ENCODE measurements at regions not wholly inside any gene's neighbourhood (a gene's known extent, or its start where the extent isn't known, plus 50 kb on each side); places are given as distances from the start of the nearest gene placed in this dataset.

GRCh38 chr2:120867290-120868241 lies 131.9 kb downstream of the GLI2 start:
- DNase-seq: no peak

GRCh38 chr2:120868366-120868765 lies 132.7 kb downstream of the GLI2 start:
- no peak for DNase-seq

GRCh38 chr2:120869036-120869729 lies 133.5 kb downstream of the GLI2 start:
- DNase-seq: no peak

GRCh38 chr2:120869730-120870466 lies 134.2 kb downstream of the GLI2 start:
- DNase-seq: no peak

- no peak for DNase-seq
These were observed 134.8 kb downstream of the GLI2 start for GRCh38 chr2:120870467-120870788.

- no peak for DNase-seq
These were observed 135.5 kb downstream of the GLI2 start for GRCh38 chr2:120871016-120871635.

- DNase-seq: no peak
These were observed 136.4 kb downstream of the GLI2 start for GRCh38 chr2:120871881-120872620.

- DNase-seq: peak; percentile 18
These were observed 138.6 kb downstream of the GLI2 start for GRCh38 chr2:120873958-120874887.

- DNase-seq: no peak
These were observed 139.2 kb downstream of the GLI2 start for GRCh38 chr2:120874888-120875275.

- peak; percentile 46 for DNase-seq
These were observed 139.8 kb downstream of the GLI2 start for GRCh38 chr2:120875431-120875830.

- no peak for DNase-seq
These were observed 141.0 kb downstream of the GLI2 start for GRCh38 chr2:120876526-120877280.

- no peak for DNase-seq
These were observed 141.7 kb downstream of the GLI2 start for GRCh38 chr2:120877409-120877808.

- no peak for DNase-seq
These were observed 143.3 kb downstream of the GLI2 start for GRCh38 chr2:120878970-120879369.

GRCh38 chr2:120879431-120880295 lies 144.0 kb downstream of the GLI2 start:
- DNase-seq: no peak

GRCh38 chr2:120880381-120880780 lies 144.7 kb downstream of the GLI2 start:
- DNase-seq: no peak

- no peak for DNase-seq
These were observed 146.5 kb downstream of the GLI2 start for GRCh38 chr2:120881981-120882788.

- no peak for DNase-seq
These were observed 148.2 kb downstream of the GLI2 start for GRCh38 chr2:120883607-120884440.

Data from NCI-H1694 (cell line).